ENCODE measurements at regions not wholly inside any gene's neighbourhood (a gene's known extent, or its start where the extent isn't known, plus 50 kb on each side); places are given as distances from the start of the nearest gene placed in this dataset.

GRCh38 chr2:146295080-146295670, 1549.7 kb upstream of the ACVR2A start:
- TF ChIP-seq CTCF (conservative IDR thresholded peaks at IDR 0.05 in 1 of 2, IDR thresholded peaks at IDR 0.05 in 1 of 2; ENCODE audit: low read depth in 1 of 2, low read length in 2 of 2) (no peak), EZH2 (IDR thresholded peaks at IDR 0.05; ENCODE audit: low read length, missing control alignments) (no peak)

Measured in fibroblast of lung (primary cell).